ENCODE measurements at regions not wholly inside any gene's neighbourhood (a gene's known extent, or its start where the extent isn't known, plus 50 kb on each side); places are given as distances from the start of the nearest gene placed in this dataset.

- Histone ChIP-seq H3K79me2 (ENCODE audit: insufficient read depth, low read depth, low read length) (no peaks in the 10 kb centered on the region), H3K27ac (ENCODE audit: low read depth, low read length, poor library complexity, severe bottlenecking) (no peak overlapping the region), H3K9me2 (ENCODE audit: insufficient read depth, low read length) (no peaks in the 10 kb centered on the region), H3K4me2 (ENCODE audit: low read length) (no peak overlapping the region), H3K4me1 (ENCODE audit: insufficient read depth, low read length, poor library complexity, severe bottlenecking) (no peaks in the 10 kb centered on the region), H3K4me3 (ENCODE audit: low read depth, low read length, poor library complexity, severe bottlenecking) (no peak overlapping the region), H4K20me1 (ENCODE audit: insufficient read depth, low read length) (no peaks in the 10 kb centered on the region), H3K9me3 (ENCODE audit: low read length) (no peaks in the 10 kb centered on the region), H2AFZ (ENCODE audit: low read length) (no peak overlapping the region), H3K36me3 (ENCODE audit: insufficient read depth, low read length) (no peaks in the 10 kb centered on the region)
- intact Hi-C loops (cut with micrococcal nuclease; ENCODE audit: unreplicated experiment): no loop called here
- TF ChIP-seq EZH2phosphoT487 (IDR thresholded peaks at IDR 0.05; ENCODE audit: borderline replicate concordance, low read depth, low read length) (no peak), CTCF (conservative IDR thresholded peaks at IDR 0.05; ENCODE audit: low read length) (no peak)
- no peak for DNase-seq (ENCODE audit: low spot score)
- POLR2A ChIA-PET: no interaction called here
- BruUV-seq (replicated peaks): no TSS peak
- CTCF ChIA-PET (ENCODE audit: unreplicated experiment): no interaction called here
These were observed 125.3 kb upstream of the MAOA start for GRCh38 chrX:43530837-43531236.

DNA sequence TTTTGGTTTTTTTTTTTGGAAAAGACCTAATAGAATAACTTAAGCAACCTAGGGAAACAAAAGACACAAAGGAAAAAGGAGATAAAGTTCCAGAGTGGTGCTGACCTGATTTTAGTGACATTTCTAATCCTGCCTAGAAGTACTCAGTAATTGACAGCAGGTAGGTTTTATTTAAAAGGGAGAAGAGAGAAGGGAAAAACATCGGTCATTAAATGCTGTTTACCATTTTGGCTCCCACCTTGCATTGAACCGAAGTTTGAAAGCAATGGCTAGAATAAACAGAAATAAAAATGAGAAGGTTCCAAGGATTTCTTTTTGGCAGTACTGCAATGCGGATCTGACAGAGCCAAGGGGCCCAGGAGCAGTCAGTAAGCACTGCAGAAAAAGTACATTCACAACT, 115.8 kb upstream of the MAOA start:
- H3K79me2 ChIP-seq (ENCODE audit: insufficient read depth, low read depth, low read length): no peaks in the 10 kb centered on the region
- no peaks in the 10 kb centered on the region for H3K9me3 ChIP-seq (ENCODE audit: low read length)
- intact Hi-C loops (cut with micrococcal nuclease; ENCODE audit: unreplicated experiment): no loop called here
- no peaks in the 10 kb centered on the region for H3K4me1 ChIP-seq (ENCODE audit: insufficient read depth, low read length, poor library complexity, severe bottlenecking)
- ChIA-PET POLR2A (no interaction called here), CTCF (ENCODE audit: unreplicated experiment) (no interaction called here)
- BruUV-seq (replicated peaks): no TSS peak
- no peaks in the 10 kb centered on the region for H3K36me3 ChIP-seq (ENCODE audit: insufficient read depth, low read length)
- no peaks in the 10 kb centered on the region for H4K20me1 ChIP-seq (ENCODE audit: insufficient read depth, low read length)
- no peak for DNase-seq (ENCODE audit: low spot score)
- no peak overlapping the region for H3K4me3 ChIP-seq (ENCODE audit: low read depth, low read length, poor library complexity, severe bottlenecking)
- H3K4me2 ChIP-seq (ENCODE audit: low read length): no peak overlapping the region
- H3K9me2 ChIP-seq (ENCODE audit: insufficient read depth, low read length): no peaks in the 10 kb centered on the region
- TF ChIP-seq CTCF (conservative IDR thresholded peaks at IDR 0.05; ENCODE audit: low read length) (no peak), EZH2phosphoT487 (IDR thresholded peaks at IDR 0.05; ENCODE audit: borderline replicate concordance, low read depth, low read length) (no peak)
- H2AFZ ChIP-seq (ENCODE audit: low read length): no peak overlapping the region
- no peak overlapping the region for H3K27ac ChIP-seq (ENCODE audit: low read depth, low read length, poor library complexity, severe bottlenecking)

- no peak for DNase-seq (ENCODE audit: low spot score)
- no peaks in the 10 kb centered on the region for H3K79me2 ChIP-seq (ENCODE audit: insufficient read depth, low read depth, low read length)
- H3K36me3 ChIP-seq (ENCODE audit: insufficient read depth, low read length): no peaks in the 10 kb centered on the region; the same call in 1 of the 2 replicates
- H3K4me3 ChIP-seq (ENCODE audit: low read depth, low read length, poor library complexity, severe bottlenecking): no peak overlapping the region
- no TSS peak for BruUV-seq (replicated peaks)
- no peaks in the 10 kb centered on the region for H3K9me2 ChIP-seq (ENCODE audit: insufficient read depth, low read length)
- no peaks in the 10 kb centered on the region for H3K9me3 ChIP-seq (ENCODE audit: low read length)
- no peak overlapping the region for H3K4me2 ChIP-seq (ENCODE audit: low read length)
- intact Hi-C loops (cut with micrococcal nuclease; ENCODE audit: unreplicated experiment): no loop called here
- no peak overlapping the region for H2AFZ ChIP-seq (ENCODE audit: low read length)
- peaks cover 3% of the 10 kb centered on the region for H3K4me1 ChIP-seq (ENCODE audit: insufficient read depth, low read length, poor library complexity, severe bottlenecking)
- TF ChIP-seq CTCF (conservative IDR thresholded peaks at IDR 0.05; ENCODE audit: low read length) (no peak), EZH2phosphoT487 (IDR thresholded peaks at IDR 0.05; ENCODE audit: borderline replicate concordance, low read depth, low read length) (no peak)
- ChIA-PET POLR2A (no interaction called here), CTCF (ENCODE audit: unreplicated experiment) (no interaction called here)
- no peak overlapping the region for H3K27ac ChIP-seq (ENCODE audit: low read depth, low read length, poor library complexity, severe bottlenecking)
- H4K20me1 ChIP-seq (ENCODE audit: insufficient read depth, low read length): no peaks in the 10 kb centered on the region
These were observed 104.5 kb upstream of the MAOA start for GRCh38 chrX:43551590-43551989.
